ENCODE measurements at regions not wholly inside any gene's neighbourhood (a gene's known extent, or its start where the extent isn't known, plus 50 kb on each side); places are given as distances from the start of the nearest gene placed in this dataset.

DNA sequence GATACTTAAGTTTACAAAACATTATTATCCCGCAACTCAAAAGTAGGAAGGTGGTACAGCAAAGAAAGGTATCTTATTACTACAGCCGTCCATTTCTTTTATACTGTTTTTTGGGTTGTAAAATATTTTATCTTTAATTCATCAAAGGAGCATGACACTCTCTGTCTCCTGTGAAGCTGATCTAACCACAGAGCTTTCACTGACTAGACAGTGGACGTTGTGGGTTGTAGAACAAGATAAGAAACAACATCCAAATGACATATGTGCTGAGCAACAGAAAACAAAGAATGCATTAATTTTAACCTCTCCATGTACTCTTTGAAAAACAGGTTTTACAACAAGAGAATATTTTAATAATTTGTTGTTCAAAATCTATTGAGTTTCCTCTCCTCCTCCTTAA is 195.9 kb upstream of the FBXO33 start:
- Histone ChIP-seq H3K36me3 (no peaks in the 10 kb centered on the region), H3K27me3 (no peaks in the 10 kb centered on the region), H3K4me1 (no peaks in the 10 kb centered on the region), H3K4me3 (no peak overlapping the region), H3K27ac (no peak overlapping the region), H3K9me3 (no peaks in the 10 kb centered on the region)
- TF ChIP-seq, protein P1, sequence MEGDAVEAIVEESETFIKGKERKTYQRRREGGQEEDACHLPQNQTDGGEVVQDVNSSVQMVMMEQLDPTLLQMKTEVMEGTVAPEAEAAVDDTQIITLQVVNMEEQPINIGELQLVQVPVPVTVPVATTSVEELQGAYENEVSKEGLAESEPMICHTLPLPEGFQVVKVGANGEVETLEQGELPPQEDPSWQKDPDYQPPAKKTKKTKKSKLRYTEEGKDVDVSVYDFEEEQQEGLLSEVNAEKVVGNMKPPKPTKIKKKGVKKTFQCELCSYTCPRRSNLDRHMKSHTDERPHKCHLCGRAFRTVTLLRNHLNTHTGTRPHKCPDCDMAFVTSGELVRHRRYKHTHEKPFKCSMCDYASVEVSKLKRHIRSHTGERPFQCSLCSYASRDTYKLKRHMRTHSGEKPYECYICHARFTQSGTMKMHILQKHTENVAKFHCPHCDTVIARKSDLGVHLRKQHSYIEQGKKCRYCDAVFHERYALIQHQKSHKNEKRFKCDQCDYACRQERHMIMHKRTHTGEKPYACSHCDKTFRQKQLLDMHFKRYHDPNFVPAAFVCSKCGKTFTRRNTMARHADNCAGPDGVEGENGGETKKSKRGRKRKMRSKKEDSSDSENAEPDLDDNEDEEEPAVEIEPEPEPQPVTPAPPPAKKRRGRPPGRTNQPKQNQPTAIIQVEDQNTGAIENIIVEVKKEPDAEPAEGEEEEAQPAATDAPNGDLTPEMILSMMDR (IDR thresholded peaks at IDR 0.05): no peak
- DNase-seq (no peak), FAIRE-seq (no peak), ATAC-seq (no peak)
- intact Hi-C loops (cut with DNase I): no loop called here
- 49 to 50% methylated on average over 3 of the region's 3 CpGs for WGBS, 2 donors

DNA sequence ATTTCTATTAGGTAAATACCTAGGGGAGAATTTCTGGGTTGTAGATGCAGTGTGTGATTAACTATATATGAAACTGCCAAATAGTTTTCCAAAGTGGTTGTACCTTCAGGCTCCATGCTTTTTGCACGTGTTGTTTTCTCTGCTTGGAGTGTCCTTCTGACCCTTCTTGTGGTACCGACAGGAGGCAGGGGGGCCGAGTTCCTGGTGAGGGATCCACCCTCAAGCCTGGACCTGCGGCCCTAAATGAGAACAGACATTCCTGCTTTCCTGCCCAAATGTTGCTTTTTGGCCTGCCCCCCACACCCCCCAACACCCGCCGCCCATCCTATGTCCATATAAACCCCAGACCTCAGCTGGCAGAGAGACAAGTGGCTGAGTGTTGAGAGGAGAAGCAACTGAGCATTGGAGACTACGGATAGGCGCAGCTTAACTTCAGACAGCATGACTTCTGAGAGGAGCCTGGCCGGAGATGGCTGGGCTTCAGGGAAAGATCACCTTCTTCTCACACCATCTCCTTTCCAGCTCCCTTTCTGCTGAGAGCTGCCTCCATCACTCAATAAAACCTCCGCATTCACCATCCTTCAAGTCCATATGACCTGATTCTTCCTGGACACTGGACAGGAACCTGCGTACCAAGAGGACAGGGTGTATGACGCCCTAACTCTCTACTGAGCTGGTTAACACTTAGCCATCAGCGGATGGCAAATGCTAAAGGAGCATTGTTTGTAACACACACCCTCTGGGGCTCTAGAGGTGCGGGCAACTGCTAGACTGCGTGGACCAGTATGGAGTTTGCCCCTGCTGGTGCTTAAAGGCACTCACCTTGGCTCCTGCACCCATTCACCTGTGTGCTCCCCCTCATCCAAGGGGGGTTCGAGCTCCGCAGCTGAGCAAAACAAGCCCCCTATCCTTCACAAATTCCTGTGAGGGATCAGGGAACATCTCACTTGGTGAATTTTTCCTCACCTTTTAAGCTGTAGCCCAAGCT is 194.7 kb upstream of the FBXO33 start:
- WGBS, 2 donors: 79 to 86% methylated on average over 17 of the region's 17 CpGs
- no peak for FAIRE-seq
- no peaks in the 10 kb centered on the region for H3K4me1 ChIP-seq
- H3K4me3 ChIP-seq: no peak overlapping the region
- H3K36me3 ChIP-seq: no peaks in the 10 kb centered on the region
- no peaks in the 10 kb centered on the region for H3K9me3 ChIP-seq
- no peaks in the 10 kb centered on the region for H3K27me3 ChIP-seq
- H3K27ac ChIP-seq: no peak overlapping the region
- no peak for ATAC-seq
- TF ChIP-seq, protein P1 (IDR thresholded peaks at IDR 0.05): no peak
- intact Hi-C loops (cut with DNase I): no loop called here
- no peak for DNase-seq

DNA sequence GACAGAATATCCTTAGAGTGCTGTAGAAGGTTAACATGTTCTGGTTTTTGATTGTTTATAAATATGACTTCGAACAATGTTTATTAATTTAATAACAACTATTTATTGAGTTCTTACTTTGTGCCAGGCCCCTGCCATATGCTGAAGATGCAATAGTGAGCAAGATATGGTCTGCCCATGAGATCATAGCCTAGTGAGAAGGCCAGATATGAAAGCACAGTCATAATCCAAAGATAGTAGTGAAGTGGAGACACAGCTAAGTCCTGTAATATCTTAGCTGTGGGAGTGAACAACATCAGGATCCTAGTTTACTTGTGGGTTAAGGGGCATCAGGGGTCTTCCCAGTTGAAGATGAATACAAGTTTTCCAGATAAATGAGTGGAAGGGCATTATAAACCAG is 189.4 kb upstream of the FBXO33 start:
- Histone ChIP-seq H3K9me3 (no peaks in the 10 kb centered on the region), H3K36me3 (no peaks in the 10 kb centered on the region), H3K27ac (no peak overlapping the region), H3K4me3 (no peak overlapping the region), H3K27me3 (no peaks in the 10 kb centered on the region), H3K4me1 (no peaks in the 10 kb centered on the region)
- intact Hi-C loops (cut with DNase I): no loop called here
- no peak for FAIRE-seq
- DNase-seq: no peak
- 86 to 100% methylated on average over 1 of the region's 1 CpG for WGBS, 2 donors
- no peak for ATAC-seq
- TF ChIP-seq, protein P1 (IDR thresholded peaks at IDR 0.05): no peak

DNA sequence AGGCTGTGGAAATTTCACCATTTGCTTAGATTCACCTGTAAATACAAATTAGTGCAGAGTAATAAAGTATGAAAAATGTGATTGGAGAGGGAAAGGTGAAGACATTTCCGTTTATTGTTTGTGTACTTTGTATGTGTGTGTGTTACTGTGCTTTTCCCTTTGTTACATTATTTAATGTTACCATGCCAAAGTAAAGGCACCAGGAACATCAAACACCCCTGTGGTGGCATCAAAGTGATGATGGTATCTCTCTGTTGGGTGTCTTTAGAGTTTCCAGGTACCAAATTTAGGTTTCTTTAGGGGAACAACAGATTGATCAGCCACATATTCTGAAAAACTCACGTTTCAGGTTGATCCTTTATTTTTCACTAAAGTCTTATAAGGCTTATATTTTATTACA is 189.0 kb upstream of the FBXO33 start:
- Histone ChIP-seq H3K9me3 (no peaks in the 10 kb centered on the region), H3K27ac (no peak overlapping the region), H3K4me3 (no peak overlapping the region), H3K36me3 (no peaks in the 10 kb centered on the region), H3K27me3 (no peaks in the 10 kb centered on the region), H3K4me1 (no peaks in the 10 kb centered on the region)
- no peak for ATAC-seq
- no peak for FAIRE-seq
- 41 to 58% methylated on average over 2 of the region's 2 CpGs for WGBS, 2 donors
- TF ChIP-seq, protein P1 (IDR thresholded peaks at IDR 0.05): no peak
- DNase-seq: no peak
- intact Hi-C loops (cut with DNase I): no loop called here

DNA sequence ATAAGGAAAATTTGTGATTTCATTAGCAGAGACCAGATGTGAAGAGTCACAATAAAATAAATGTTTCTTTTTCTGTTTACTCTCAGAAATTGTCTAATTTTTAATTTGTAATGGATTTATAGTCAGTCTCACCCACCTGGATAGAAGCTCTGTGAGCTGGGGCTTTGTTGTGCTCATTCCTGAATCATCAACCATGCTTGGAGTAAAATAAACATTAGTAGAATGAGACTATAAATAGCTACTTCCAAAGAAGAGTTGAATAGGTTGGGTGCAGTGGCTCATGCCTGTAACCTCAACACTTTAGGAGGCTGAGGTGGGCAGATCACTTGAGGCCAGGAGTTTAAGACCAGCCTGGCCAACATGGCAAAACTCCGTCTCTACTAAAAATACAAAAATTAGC is 185.3 kb upstream of the FBXO33 start:
- TF ChIP-seq, protein P1 (IDR thresholded peaks at IDR 0.05): no peak
- Histone ChIP-seq H3K9me3 (no peaks in the 10 kb centered on the region), H3K27me3 (no peaks in the 10 kb centered on the region), H3K27ac (no peak overlapping the region), H3K36me3 (no peaks in the 10 kb centered on the region), H3K4me3 (no peak overlapping the region), H3K4me1 (no peaks in the 10 kb centered on the region)
- no peak for FAIRE-seq
- ATAC-seq: no peak
- intact Hi-C loops (cut with DNase I): no loop called here
- WGBS, 2 donors: 75 to 95% methylated on average over 1 of the region's 1 CpG
- no peak for DNase-seq

Data from pancreas (tissue), 10 donors.